IMR-90 (cell line): ENCODE measurements at regions not wholly inside any gene's neighbourhood (a gene's known extent, or its start where the extent isn't known, plus 50 kb on each side); places are given as distances from the start of the nearest gene placed in this dataset.

ENCODE experiments used
- ATAC-seq: fragments of 200-7000 bp; cut with Tn5 transposase; 2 replicates; pipeline ENCODE4 v1.9.1; 2020; ENCODE audit warnings: low read depth, mild to moderate bottlenecking, moderate library complexity
- BruUV-seq: library from RNA; stranded (reverse); fragments of 400-500 nt; replicated peaks from 2 replicates; lab custom pipeline; 2021; lab: Mats Ljungman, UMichigan
- CTCF ChIA-PET: fragments of 300-600 bp; formaldehyde crosslinking; extraction: SDS; loops from one replicate; lab custom pipeline; 2021; ENCODE audit warnings: antibody characterized with exemption; lab: Yijun Ruan, JAX
- POLR2A ChIA-PET: fragments of 300-600 bp; sonication (Branson Sonifier 250); formaldehyde crosslinking; loops from one replicate; lab custom pipeline; 2022; ENCODE audit warnings: antibody characterized with exemption; ENCODE audit not compliant: unreplicated experiment; lab: Charles Lee
- DNase-seq: peaks from one replicate; pipeline ENCODE4 v3.0.0; 2013
- H2AFZ ChIP-seq: replicated peaks from 2 replicates; pipeline ENCODE3; 2013; ENCODE audit warnings: low read length, mild to moderate bottlenecking; ENCODE audit not compliant: poor library complexity
- H2AK5ac ChIP-seq: 2 replicates; pipeline ENCODE4 v1.6.1; 2013; ENCODE audit warnings: low read depth, low read length, inconsistent platforms
- H2AK9ac ChIP-seq: replicated peaks from 2 replicates; pipeline ENCODE3; 2013; ENCODE audit warnings: mild to moderate bottlenecking, low read depth, low read length, moderate library complexity; ENCODE audit not compliant: poor library complexity
- H2BK120ac ChIP-seq: 2 replicates; pipeline ENCODE4 v1.6.1; 2013; ENCODE audit warnings: low read depth, low read length, inconsistent platforms
- H2BK15ac ChIP-seq: 3 replicates; pipeline ENCODE4 v1.6.1; 2013; ENCODE audit warnings: low read depth, low read length, inconsistent platforms
- H2BK20ac ChIP-seq: 2 replicates; pipeline ENCODE4 v1.6.1; 2013; ENCODE audit warnings: low read depth, mild to moderate bottlenecking, inconsistent platforms, low read length, moderate library complexity
- H2BK5ac ChIP-seq: 2 replicates; pipeline ENCODE4 v1.6.1; 2013; ENCODE audit warnings: mild to moderate bottlenecking, low read depth, low read length, inconsistent platforms; ENCODE audit not compliant: poor library complexity, severe bottlenecking
- H3K14ac ChIP-seq: replicated peaks from 2 replicates; pipeline ENCODE4 v1.6.1; 2013; ENCODE audit warnings: low read depth, low read length, inconsistent platforms
- H3K18ac ChIP-seq: 2 replicates; pipeline ENCODE4 v1.6.1; 2013; ENCODE audit warnings: low read depth, low read length, control low read depth
- H3K23ac ChIP-seq: 2 replicates; pipeline ENCODE4 v1.6.1; 2013; ENCODE audit warnings: low read depth, low read length, inconsistent platforms
- H3K27ac ChIP-seq: 2 replicates; pipeline ENCODE4 v1.5.1; 2013; ENCODE audit warnings: mild to moderate bottlenecking, control low read depth, low read length; ENCODE audit not compliant: insufficient read depth
- H3K27me3 ChIP-seq: 2 replicates; pipeline ENCODE4 v1.6.1; 2013; ENCODE audit warnings: low read length; ENCODE audit not compliant: control insufficient read depth, insufficient read depth
- H3K36me3 ChIP-seq: 2 replicates; pipeline ENCODE4 v1.6.1; 2013; ENCODE audit warnings: low read length, mixed read lengths; ENCODE audit not compliant: control insufficient read depth, insufficient read depth
- H3K4ac ChIP-seq: 2 replicates; pipeline ENCODE4 v1.6.1; 2013; ENCODE audit warnings: low read depth, low read length, inconsistent platforms
- H3K4me1 ChIP-seq: 2 replicates; pipeline ENCODE4 v1.6.1; 2013; ENCODE audit warnings: low read length, mixed read lengths; ENCODE audit not compliant: control insufficient read depth, insufficient read depth
- H3K4me2 ChIP-seq: 2 replicates; pipeline ENCODE4 v1.6.1; 2013; ENCODE audit warnings: low read depth, mild to moderate bottlenecking, control low read depth, low read length, moderate library complexity
- H3K4me3 ChIP-seq: 2 replicates; pipeline ENCODE4 v1.5.1; 2013; ENCODE audit warnings: low read depth, mild to moderate bottlenecking, control low read depth, low read length, moderate library complexity; ENCODE audit not compliant: insufficient read depth
- H3K56ac ChIP-seq: 2 replicates; pipeline ENCODE4 v1.6.1; 2013; ENCODE audit warnings: low read length, inconsistent platforms; ENCODE audit not compliant: insufficient read depth; ENCODE audit errors: extremely low read depth
- H3K79me1 ChIP-seq, 2 experiments: 2 replicates each; pipeline ENCODE4 v1.6.1; 2013; ENCODE audit warnings: low read length in 2 of 2, inconsistent platforms in 1 of 2, low read depth in 1 of 2
- H3K9ac ChIP-seq: 2 replicates; pipeline ENCODE4 v1.6.1; 2013; ENCODE audit warnings: low read depth, low read length, control low read depth
- H3K9me1 ChIP-seq: 2 replicates; pipeline ENCODE4 v1.6.1; 2013; ENCODE audit warnings: low read length, inconsistent platforms; ENCODE audit not compliant: insufficient read depth
- H3K9me3 ChIP-seq: 2 replicates; pipeline ENCODE4 v1.6.1; 2013; ENCODE audit warnings: low read length; ENCODE audit not compliant: control insufficient read depth, insufficient read depth
- H4K20me1 ChIP-seq: 2 replicates; pipeline ENCODE4 v1.6.1; 2013; ENCODE audit warnings: low read length, inconsistent platforms; ENCODE audit not compliant: insufficient read depth
- H4K5ac ChIP-seq: 2 replicates; pipeline ENCODE4 v1.6.1; 2013; ENCODE audit warnings: mild to moderate bottlenecking, low read depth, low read length, control low read depth
- H4K8ac ChIP-seq, 2 experiments: 2 replicates each; pipeline ENCODE4 v1.6.1; 2013; ENCODE audit warnings: low read depth in 2 of 2, low read length in 2 of 2, control low read depth in 1 of 2, inconsistent platforms in 1 of 2
- H4K91ac ChIP-seq: 2 replicates; pipeline ENCODE4 v1.6.1; 2013; ENCODE audit warnings: low read depth, low read length, inconsistent platforms; ENCODE audit not compliant: insufficient read depth
- CEBPB ChIP-seq: IDR thresholded peaks from 2 replicates; pipeline ENCODE4 v1.6.1; 2012; ENCODE audit warnings: low read depth, low read length, improper control_type of control experiment
- MXI1 ChIP-seq: IDR thresholded peaks from 2 replicates; pipeline ENCODE4 v1.6.1; 2012; ENCODE audit warnings: low read depth, mild to moderate bottlenecking, low read length, moderate library complexity, borderline replicate concordance
- dilution Hi-C: fragments of 300-500 bp; cut with HindIII; formaldehyde crosslinking; loops from one replicate; pipeline ENCODE4 v1.14.3; 2018; ENCODE audit warnings: low sequenced_read_pairs; ENCODE audit not compliant: unreplicated experiment
- in situ Hi-C: fragments of 300-500 bp; cut with MboI; formaldehyde crosslinking; loops from 3 replicates; pipeline ENCODE4 v1.14.3; 2019; ENCODE audit warnings: low sequenced_read_pairs, inconsistent platforms, mixed read lengths
- intact Hi-C: fragments of 100-400 bp; cut with micrococcal nuclease; formaldehyde crosslinking; loops from 2 replicates; pipeline ENCODE4 v1.10.0; 2022

DNA sequence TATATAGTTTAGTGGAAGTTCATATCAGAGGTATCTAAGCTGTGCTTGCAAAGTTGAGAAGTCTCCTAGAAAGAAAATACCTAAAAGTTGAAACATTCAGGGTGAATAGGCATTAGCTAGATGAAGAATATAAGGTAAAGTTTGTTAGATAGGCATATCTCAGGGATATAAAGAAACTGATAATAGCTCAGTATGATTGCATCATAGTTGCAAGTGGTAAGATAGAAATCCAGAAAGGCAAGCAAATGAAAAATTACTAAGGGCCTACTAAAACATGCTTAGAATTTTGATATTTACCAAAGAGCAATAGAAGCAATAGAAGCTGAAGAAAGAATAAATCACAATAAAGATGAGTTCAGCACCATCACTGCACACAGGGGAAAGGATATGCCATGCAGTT lies 610.0 kb upstream of the ADGRL3 start:
- H2AK5ac ChIP-seq: no peak overlapping the region
- H3K9me3 ChIP-seq: no peaks in the 10 kb centered on the region
- no peaks in the 10 kb centered on the region for H3K9me1 ChIP-seq
- no peak overlapping the region for H3K9ac ChIP-seq
- H3K36me3 ChIP-seq: no peaks in the 10 kb centered on the region
- no peaks in the 10 kb centered on the region for H3K27me3 ChIP-seq
- DNase-seq (no peak), ATAC-seq (no peak)
- H4K20me1 ChIP-seq: no peaks in the 10 kb centered on the region
- no peak overlapping the region for H4K5ac ChIP-seq
- no peak overlapping the region for H3K4me3 ChIP-seq
- H3K18ac ChIP-seq: no peak overlapping the region
- H2BK120ac ChIP-seq: no peak overlapping the region
- TF ChIP-seq CEBPB (peak; percentile 82), MXI1 (no peak)
- H4K8ac ChIP-seq: no peak overlapping the region
- ChIA-PET CTCF (no interaction called here), POLR2A (no interaction called here)
- no peak overlapping the region for H3K4me2 ChIP-seq
- no peak overlapping the region for H3K56ac ChIP-seq
- no peaks in the 10 kb centered on the region for H3K79me1 ChIP-seq
- H3K27ac ChIP-seq: no peak overlapping the region
- no peak overlapping the region for H2BK20ac ChIP-seq
- H2AFZ ChIP-seq: no peak overlapping the region
- in situ Hi-C loops: no loop called here
- H3K14ac ChIP-seq: no peak overlapping the region
- intact Hi-C loops: no loop called here
- no peak overlapping the region for H3K4ac ChIP-seq
- no peak overlapping the region for H2AK9ac ChIP-seq
- no peak overlapping the region for H2BK5ac ChIP-seq
- H2BK15ac ChIP-seq: no peak overlapping the region
- dilution Hi-C loops: no loop called here
- no peaks in the 10 kb centered on the region for H3K4me1 ChIP-seq
- BruUV-seq: no TSS peak
- H3K23ac ChIP-seq: no peak overlapping the region
- no peak overlapping the region for H4K91ac ChIP-seq
